NCI-H2171 (cell line): ENCODE measurements at regions not wholly inside any gene's neighbourhood (a gene's known extent, or its start where the extent isn't known, plus 50 kb on each side); places are given as distances from the start of the nearest gene placed in this dataset.
"Not testable (repeated sequence)": the region's sequence is repeated elsewhere in the genome, so short reads cannot be mapped to it uniquely, and the experiment has no call there.

Experiments
- DNase-seq: peaks from one replicate; lab custom pipeline; 2025; lab: John Stamatoyannopoulos, UW

- no peak for DNase-seq
Observed at GRCh38 chr2:66103581-66103980, 331.3 kb upstream of the MEIS1 start.

- DNase-seq, result no peak
Observed at GRCh38 chr2:66101206-66101605, 333.7 kb upstream of the MEIS1 start.

- no peak for DNase-seq
Observed at GRCh38 chr2:66095820-66096345, 339.0 kb upstream of the MEIS1 start.

- not testable (repeated sequence) for DNase-seq
Observed at GRCh38 chr2:66094689-66095088, 340.2 kb upstream of the MEIS1 start.

- DNase-seq, result no peak
Observed at GRCh38 chr2:66093371-66093770, 341.6 kb upstream of the MEIS1 start.

- no peak for DNase-seq
Observed at GRCh38 chr2:66084948-66085590, 349.9 kb upstream of the MEIS1 start.

GRCh38 chr2:66082581-66082980 is 352.3 kb upstream of the MEIS1 start:
- no peak for DNase-seq

- DNase-seq, result no peak
Observed at GRCh38 chr2:66080127-66080526, 354.8 kb upstream of the MEIS1 start.

- DNase-seq, result no peak
Observed at GRCh38 chr2:66073172-66073571, 361.8 kb upstream of the MEIS1 start.

GRCh38 chr2:66070721-66071602 is 364.0 kb upstream of the MEIS1 start:
- no peak for DNase-seq

- DNase-seq, result no peak
Observed at GRCh38 chr2:66069937-66070720, 364.8 kb upstream of the MEIS1 start.

- no peak for DNase-seq
Observed at GRCh38 chr2:66066032-66066431, 368.9 kb upstream of the MEIS1 start.

- no peak for DNase-seq
Observed at GRCh38 chr2:66059332-66059731, 375.6 kb upstream of the MEIS1 start.

- no peak for DNase-seq
Observed at GRCh38 chr2:66058675-66059074, 376.2 kb upstream of the MEIS1 start.

GRCh38 chr2:66057844-66058243 is 377.1 kb upstream of the MEIS1 start:
- DNase-seq, result no peak

GRCh38 chr2:66050392-66050791 is 384.5 kb upstream of the MEIS1 start:
- DNase-seq, result no peak

- no peak for DNase-seq
Observed at GRCh38 chr2:66048667-66049066, 386.3 kb upstream of the MEIS1 start.

- no peak for DNase-seq
Observed at GRCh38 chr2:66041902-66042657, 392.8 kb upstream of the MEIS1 start.

- no peak for DNase-seq
Observed at GRCh38 chr2:66036948-66037347, 398.0 kb upstream of the MEIS1 start.

GRCh38 chr2:66034467-66034866 is 400.5 kb upstream of the MEIS1 start:
- no peak for DNase-seq

GRCh38 chr2:66032226-66032775 is 402.6 kb upstream of the MEIS1 start:
- DNase-seq, result no peak
